Choroid plexus epithelial cell (primary cell): ENCODE measurements at regions not wholly inside any gene's neighbourhood (a gene's known extent, or its start where the extent isn't known, plus 50 kb on each side); places are given as distances from the start of the nearest gene placed in this dataset.

Experiments used
- DNase-seq: peaks from one replicate; pipeline ENCODE4 v3.0.0-alpha.2; 2010; ENCODE audit warnings: low read depth
- H3K4me3 ChIP-seq: 2 replicates; pipeline ENCODE4 v1.5.1; 2011; ENCODE audit warnings: low read depth, mild to moderate bottlenecking, control low read depth, low read length, moderate library complexity
- TF ChIP-seq, protein P1 (sequence below): conservative IDR thresholded peaks from 2 replicates; pipeline ENCODE4 v1.5.1; 2011; ENCODE audit warnings: low read depth, mild to moderate bottlenecking, control low read depth, inconsistent platforms, low read length, moderate library complexity

DNA sequence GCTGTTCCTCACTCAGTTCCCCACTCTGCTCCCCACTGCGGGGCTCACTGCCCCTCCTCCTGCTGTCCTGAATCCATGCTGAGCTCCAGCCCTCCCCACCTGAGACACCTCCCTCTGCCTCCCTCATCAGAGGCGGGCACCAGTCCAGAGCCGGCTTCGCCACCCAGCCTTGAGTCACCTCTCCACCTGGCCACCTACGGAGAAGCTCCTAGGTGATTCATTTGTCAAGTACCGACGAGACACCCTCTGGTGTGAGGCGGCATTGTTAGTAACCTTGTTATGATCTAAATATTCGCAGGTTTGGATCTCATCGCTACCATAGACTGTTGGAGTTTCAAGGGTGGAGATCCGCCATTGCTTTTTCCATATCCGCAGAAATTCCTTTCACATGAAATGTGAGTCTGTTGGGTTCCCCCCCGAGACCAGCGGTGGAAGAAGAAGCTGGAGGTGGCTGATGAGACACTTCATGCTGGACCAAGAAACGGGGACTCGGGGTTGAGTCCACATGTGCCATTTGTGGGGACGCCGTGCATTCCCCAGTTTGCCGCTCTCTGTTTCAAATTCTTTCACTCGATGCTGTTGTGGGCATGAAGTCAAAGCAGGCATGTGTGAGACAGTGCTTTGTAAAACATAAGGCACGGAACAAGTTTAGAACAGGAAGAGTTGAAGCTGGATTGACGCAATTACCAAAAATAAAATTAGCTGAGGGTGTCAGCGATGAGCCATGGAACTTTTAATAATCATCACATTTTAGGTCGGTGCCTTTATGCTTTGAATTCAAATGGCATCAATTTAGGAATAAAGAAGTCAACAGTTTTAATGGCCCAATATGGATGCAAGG, 259.8 kb upstream of the HDAC4 start:
- no peak for DNase-seq
- H3K4me3 ChIP-seq, result no peak overlapping the region
- TF ChIP-seq, protein P1, sequence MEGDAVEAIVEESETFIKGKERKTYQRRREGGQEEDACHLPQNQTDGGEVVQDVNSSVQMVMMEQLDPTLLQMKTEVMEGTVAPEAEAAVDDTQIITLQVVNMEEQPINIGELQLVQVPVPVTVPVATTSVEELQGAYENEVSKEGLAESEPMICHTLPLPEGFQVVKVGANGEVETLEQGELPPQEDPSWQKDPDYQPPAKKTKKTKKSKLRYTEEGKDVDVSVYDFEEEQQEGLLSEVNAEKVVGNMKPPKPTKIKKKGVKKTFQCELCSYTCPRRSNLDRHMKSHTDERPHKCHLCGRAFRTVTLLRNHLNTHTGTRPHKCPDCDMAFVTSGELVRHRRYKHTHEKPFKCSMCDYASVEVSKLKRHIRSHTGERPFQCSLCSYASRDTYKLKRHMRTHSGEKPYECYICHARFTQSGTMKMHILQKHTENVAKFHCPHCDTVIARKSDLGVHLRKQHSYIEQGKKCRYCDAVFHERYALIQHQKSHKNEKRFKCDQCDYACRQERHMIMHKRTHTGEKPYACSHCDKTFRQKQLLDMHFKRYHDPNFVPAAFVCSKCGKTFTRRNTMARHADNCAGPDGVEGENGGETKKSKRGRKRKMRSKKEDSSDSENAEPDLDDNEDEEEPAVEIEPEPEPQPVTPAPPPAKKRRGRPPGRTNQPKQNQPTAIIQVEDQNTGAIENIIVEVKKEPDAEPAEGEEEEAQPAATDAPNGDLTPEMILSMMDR, result no peak

DNA sequence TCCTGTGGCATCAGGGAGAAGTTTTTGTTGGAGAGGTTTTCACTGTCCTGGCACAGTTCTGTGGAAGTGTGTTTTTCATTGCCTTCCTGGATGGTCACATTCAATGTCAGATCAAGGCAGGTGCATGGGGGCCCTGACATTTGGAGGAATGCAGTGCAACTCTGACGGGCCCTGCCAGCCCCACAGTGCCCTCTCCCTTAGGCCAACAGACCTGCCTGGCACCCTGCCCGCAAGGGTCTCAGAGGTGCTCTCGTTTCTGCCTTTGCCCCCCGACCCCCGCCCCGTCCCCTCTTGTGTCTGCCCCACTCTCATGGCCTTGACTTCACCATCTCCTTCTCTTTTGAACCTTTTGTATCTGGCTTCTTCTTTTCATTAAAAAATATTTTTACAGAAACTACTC, 257.2 kb upstream of the HDAC4 start:
- no peak for DNase-seq
- H3K4me3 ChIP-seq, result no peak overlapping the region
- TF ChIP-seq, protein P1, result no peak

DNA sequence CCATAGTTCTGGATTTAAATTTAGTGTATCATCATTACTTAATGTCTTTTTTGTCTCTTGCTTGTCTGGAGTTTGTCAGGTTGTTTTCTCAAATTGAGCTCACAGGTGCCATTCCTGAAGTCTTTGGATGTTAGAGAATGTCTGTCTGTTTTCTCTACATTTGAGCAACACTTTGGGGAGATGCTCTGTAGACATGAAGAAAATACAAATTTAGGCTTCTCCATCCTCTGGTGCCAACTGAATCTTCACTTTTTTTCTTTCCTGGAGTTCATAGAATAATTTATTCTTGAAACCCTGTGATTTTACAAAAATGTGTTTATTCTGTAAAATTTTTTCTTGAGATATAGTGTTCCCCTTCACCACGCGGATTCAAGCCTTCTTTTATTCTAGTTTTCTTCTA, 256.4 kb upstream of the HDAC4 start:
- TF ChIP-seq, protein P1, result no peak
- DNase-seq, result no peak
- H3K4me3 ChIP-seq, result no peak overlapping the region

DNA sequence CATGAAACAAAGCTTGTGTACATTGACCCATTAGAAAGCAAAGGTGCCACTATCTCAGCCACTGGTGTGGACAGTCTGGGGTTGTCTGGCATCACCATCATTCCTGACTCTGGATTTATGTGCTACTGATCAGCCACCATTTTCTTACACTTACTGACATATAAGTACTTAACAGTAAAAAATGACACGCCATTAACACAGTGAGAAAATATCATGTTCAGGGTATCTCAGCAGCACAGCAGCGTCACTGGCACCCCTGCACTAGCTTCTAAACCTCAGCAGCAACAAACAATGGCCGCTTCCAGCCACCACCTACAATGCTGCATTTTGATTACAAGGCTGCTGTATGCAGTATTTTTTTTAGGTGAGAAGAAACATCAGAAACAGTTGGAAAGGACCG, 253.4 kb upstream of the HDAC4 start:
- no peak for DNase-seq
- no peak overlapping the region for H3K4me3 ChIP-seq
- TF ChIP-seq, protein P1, result no peak

DNA sequence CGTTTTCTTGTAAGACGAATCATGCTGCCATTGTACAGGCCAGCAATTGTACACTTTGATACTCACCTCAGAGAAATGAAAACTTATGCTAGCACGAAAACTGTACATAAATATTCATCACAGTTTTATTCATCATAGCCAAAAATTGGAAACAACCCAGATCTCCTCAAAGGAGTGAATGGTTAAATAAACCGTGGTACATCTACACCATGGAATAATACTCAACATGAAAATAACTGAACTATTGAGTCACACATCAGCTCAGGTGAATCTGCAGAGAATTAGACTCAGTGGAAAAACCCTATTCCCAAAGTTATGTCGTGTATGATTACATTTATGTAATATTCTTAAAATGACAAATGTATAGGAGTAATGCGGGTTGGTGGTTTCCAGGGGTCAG, 251.0 kb upstream of the HDAC4 start:
- TF ChIP-seq, protein P1, result no peak
- no peak for DNase-seq
- no peak overlapping the region for H3K4me3 ChIP-seq

DNA sequence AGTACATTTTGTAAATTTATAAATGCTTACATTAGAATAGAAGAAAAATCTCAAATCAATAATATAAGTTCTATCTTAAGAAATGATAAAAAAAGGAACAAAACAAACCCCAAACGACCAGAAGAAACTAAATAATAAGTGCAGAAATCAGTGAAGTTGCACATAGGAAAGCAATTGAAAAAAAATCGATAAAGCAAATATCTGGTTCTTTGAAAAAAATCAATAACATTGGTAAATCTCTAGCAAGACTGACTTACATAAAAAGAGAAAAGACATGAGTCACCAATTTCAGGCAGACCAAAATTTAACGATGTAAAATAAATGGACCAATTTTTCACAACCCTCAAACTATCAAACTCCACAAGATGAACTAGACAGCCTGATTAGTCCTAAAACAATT, 249.9 kb upstream of the HDAC4 start:
- no peak for DNase-seq
- TF ChIP-seq, protein P1, result no peak
- no peak overlapping the region for H3K4me3 ChIP-seq

DNA sequence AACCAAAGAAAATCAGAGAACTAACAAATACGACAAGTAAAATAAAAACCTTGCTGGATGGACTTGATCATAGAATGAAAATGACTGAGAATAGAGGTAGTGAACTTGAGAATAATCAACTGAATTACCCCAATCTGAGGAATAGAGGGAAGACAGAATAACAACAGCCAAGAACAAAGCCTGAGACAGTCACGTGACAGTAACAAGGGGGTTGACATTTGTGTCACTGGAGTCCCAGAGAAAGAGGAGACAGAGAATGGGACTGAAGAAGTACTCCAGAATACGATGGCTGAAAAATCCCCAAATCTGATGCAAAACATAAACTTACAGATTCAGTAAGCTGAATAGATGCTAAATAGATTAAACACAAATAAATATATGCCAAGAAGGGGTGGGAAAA, 248.5 kb upstream of the HDAC4 start:
- DNase-seq, result no peak
- H3K4me3 ChIP-seq, result no peak overlapping the region
- TF ChIP-seq, protein P1, result no peak
